GM12873 (cell line): ENCODE measurements at regions not wholly inside any gene's neighbourhood (a gene's known extent, or its start where the extent isn't known, plus 50 kb on each side); places are given as distances from the start of the nearest gene placed in this dataset.

ENCODE experiments used
- TF ChIP-seq, protein P1 (sequence below): IDR thresholded peaks from 2 replicates; pipeline ENCODE4 v1.5.1; 2012; ENCODE audit warnings: low read depth, mild to moderate bottlenecking, moderate library complexity, low read length, control low read depth; ENCODE audit not compliant: insufficient read depth; ENCODE audit errors: missing control alignments

- TF ChIP-seq, protein P1, sequence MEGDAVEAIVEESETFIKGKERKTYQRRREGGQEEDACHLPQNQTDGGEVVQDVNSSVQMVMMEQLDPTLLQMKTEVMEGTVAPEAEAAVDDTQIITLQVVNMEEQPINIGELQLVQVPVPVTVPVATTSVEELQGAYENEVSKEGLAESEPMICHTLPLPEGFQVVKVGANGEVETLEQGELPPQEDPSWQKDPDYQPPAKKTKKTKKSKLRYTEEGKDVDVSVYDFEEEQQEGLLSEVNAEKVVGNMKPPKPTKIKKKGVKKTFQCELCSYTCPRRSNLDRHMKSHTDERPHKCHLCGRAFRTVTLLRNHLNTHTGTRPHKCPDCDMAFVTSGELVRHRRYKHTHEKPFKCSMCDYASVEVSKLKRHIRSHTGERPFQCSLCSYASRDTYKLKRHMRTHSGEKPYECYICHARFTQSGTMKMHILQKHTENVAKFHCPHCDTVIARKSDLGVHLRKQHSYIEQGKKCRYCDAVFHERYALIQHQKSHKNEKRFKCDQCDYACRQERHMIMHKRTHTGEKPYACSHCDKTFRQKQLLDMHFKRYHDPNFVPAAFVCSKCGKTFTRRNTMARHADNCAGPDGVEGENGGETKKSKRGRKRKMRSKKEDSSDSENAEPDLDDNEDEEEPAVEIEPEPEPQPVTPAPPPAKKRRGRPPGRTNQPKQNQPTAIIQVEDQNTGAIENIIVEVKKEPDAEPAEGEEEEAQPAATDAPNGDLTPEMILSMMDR = no peak
Measured at GRCh38 chr16:16788004-16788403, 409.1 kb downstream of the NPIPA7 start.

- TF ChIP-seq, protein P1 = no peak
Measured at GRCh38 chr16:16790597-16790996, 411.7 kb downstream of the NPIPA7 start.

DNA sequence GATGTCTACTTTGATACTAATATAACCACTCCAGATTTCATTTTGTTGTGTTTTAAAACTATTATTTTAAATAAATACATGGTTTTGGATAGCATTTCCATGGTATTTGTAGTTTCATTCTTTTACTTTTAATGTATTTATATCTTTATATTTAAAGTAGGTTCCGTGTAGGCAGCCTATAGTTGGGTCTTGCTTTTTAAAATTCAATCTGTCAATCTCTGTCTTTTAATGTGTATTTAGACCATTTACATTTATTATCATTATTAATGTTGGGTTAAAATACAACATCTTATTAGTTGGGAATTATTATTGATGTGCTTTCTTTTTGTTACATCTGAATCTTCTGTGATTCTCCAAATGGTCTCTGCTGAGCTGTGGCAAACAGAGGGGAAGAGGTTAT lies 412.1 kb downstream of the NPIPA7 start:
- TF ChIP-seq, protein P1 = no peak

DNA sequence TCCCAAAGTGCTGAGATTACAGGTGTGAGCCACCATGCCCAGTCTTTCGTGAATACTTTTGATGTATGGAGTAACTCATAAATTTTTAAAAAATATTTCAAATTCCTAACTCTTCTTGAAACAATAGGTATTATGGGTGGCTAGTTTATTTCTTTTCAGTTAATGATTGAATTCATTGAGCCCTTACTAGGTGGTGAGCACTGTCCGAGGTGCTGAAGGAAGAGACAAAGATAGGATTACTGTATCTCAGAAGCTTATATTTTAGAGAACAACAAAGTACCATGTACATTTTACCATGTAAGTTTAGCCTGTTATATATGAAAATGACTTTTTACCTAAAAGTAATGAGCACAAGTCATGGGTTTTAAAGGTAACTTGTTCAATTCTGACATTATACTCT lies 418.3 kb downstream of the NPIPA7 start:
- TF ChIP-seq, protein P1 = no peak

DNA sequence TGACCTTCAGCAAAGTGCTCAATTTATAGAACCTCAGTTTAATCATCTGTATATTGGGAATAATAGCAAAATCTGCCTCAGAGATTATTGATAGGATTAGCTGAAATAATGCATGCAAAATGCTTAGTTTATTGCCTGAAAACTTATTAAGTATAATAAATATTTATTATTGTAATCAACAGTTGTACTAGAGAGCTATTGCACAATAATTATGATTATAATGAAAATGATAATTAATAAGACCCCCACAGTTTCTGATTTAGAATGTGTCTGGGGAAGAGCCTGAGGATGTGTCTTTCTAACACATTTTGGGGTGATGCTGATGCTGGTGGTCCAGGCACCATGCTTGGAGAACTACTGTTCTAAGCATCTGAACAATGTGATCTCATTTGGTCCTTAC lies 419.6 kb downstream of the NPIPA7 start:
- TF ChIP-seq, protein P1 = no peak

DNA sequence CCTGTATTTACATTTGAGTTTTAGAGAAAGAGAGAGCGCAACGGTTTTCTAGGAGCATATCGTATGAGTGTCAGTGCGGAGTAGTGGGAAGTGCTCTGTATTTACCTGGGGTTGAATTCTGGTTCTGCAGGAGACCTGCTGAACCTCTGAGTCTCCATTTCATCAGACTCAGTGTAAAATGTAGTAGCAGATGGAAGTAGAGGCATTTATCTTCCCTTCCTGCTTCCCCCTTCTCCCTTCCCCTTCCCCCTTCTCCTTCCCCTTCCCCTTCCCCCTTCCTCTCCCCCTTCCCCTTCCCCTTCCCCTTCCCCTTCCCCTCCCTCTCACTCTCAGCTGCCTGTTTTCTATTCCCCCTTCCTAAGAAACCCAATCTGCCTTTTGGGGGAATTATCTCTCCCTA lies 426.9 kb downstream of the NPIPA7 start:
- TF ChIP-seq, protein P1 = no peak

GRCh38 chr16:16815641-16816040 lies 436.7 kb downstream of the NPIPA7 start:
- TF ChIP-seq, protein P1 = no peak
